ENCODE measurements at regions not wholly inside any gene's neighbourhood (a gene's known extent, or its start where the extent isn't known, plus 50 kb on each side); places are given as distances from the start of the nearest gene placed in this dataset.
"Not testable (repeated sequence)": the region's sequence is repeated elsewhere in the genome, so short reads cannot be mapped to it uniquely, and the experiment has no call there.

DNA sequence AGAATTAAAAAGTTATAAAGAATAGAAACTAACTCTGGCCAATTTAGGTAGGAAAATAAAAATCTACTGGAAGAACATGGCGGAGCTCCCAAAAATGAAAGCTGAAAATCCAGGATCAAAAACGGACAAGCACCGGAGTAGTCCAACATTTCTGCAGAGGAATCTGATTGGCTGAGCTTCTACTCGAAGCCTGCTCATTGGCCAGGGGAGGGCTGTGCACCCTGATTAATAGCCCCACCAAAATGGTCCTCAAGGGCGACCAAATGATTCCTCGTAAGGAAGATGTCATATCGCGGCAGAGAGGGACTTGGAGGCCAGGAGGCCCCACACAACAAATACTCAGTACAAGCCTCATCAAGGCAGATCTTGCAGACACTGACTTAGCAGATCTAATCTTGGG, 900.7 kb downstream of the UQCRFS1 start:
- Histone ChIP-seq H3K27me3 (no peaks in the 10 kb centered on the region), H3K4me1 (no peaks in the 10 kb centered on the region), H3K36me3 (no peaks in the 10 kb centered on the region), H3K27ac (no peak overlapping the region), H3K4me3 (no peak overlapping the region), H3K9me3 (no peaks in the 10 kb centered on the region)
- WGBS (ENCODE audit: insufficient coverage, low coverage, low lambda C conversion rate, missing lambda C conversion rate) = 67% methylated on average over 6 of the region's 8 CpGs
- TF ChIP-seq, protein P1, sequence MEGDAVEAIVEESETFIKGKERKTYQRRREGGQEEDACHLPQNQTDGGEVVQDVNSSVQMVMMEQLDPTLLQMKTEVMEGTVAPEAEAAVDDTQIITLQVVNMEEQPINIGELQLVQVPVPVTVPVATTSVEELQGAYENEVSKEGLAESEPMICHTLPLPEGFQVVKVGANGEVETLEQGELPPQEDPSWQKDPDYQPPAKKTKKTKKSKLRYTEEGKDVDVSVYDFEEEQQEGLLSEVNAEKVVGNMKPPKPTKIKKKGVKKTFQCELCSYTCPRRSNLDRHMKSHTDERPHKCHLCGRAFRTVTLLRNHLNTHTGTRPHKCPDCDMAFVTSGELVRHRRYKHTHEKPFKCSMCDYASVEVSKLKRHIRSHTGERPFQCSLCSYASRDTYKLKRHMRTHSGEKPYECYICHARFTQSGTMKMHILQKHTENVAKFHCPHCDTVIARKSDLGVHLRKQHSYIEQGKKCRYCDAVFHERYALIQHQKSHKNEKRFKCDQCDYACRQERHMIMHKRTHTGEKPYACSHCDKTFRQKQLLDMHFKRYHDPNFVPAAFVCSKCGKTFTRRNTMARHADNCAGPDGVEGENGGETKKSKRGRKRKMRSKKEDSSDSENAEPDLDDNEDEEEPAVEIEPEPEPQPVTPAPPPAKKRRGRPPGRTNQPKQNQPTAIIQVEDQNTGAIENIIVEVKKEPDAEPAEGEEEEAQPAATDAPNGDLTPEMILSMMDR (IDR thresholded peaks at IDR 0.05) = no peak
- TF ChIP-seq POLR2A (IDR thresholded peaks at IDR 0.05) = no peak
- no peak for DNase-seq
- intact Hi-C loops (cut with DNase I) = no loop called here
- no peak for ATAC-seq

DNA sequence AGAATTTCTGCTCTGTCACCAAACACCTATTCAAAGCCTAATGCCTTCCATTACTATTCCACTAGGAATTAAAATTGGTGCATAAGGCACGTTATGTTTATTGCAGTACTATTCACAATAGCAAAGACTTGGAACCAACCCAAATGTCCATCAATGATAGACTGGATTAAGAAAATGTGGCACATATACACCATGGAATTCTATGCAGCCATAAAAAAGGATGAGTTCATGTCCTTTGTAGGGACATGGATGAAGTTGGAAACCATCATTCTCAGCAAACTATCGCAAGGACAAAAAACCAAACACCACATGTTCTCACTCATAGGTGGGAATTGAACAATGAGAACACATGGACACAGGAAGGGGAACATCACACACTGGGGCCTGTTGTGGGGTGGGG, 902.1 kb downstream of the UQCRFS1 start:
- intact Hi-C loops (cut with DNase I); H3K4me3 ChIP-seq; H3K9me3 ChIP-seq; H3K27ac ChIP-seq; ATAC-seq; H3K4me1 ChIP-seq; H3K36me3 ChIP-seq; DNase-seq; H3K27me3 ChIP-seq: not testable (repeated sequence)
- 56% methylated on average over 1 of the region's 2 CpGs for WGBS (ENCODE audit: insufficient coverage, low coverage, low lambda C conversion rate, missing lambda C conversion rate)

DNA sequence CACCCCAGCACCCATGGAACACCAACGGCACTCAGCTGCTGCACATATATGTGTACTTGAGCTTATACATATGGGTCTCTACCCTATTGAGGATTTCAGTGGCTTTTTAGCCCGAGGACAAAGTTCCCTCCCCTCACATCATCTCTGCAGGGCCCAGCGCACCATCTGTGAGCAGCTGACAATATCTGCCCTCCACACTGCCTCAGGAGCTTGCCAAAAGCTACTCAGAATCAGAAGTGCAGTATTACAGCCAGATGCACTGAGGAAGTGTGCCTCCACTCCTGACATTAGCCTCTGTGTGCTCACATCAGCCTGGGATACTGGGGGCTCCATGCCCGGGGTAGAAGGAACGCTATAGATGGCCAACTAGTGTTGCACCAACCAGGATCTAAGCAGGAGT, 903.9 kb downstream of the UQCRFS1 start:
- H3K36me3 ChIP-seq = no peaks in the 10 kb centered on the region
- ATAC-seq (no peak), DNase-seq (no peak)
- no peak overlapping the region for H3K27ac ChIP-seq
- H3K9me3 ChIP-seq = no peaks in the 10 kb centered on the region
- H3K4me3 ChIP-seq = no peak overlapping the region
- no peaks in the 10 kb centered on the region for H3K4me1 ChIP-seq
- intact Hi-C loops (cut with DNase I) = no loop called here
- H3K27me3 ChIP-seq = no peaks in the 10 kb centered on the region
- no peak for TF ChIP-seq POLR2A (IDR thresholded peaks at IDR 0.05)
- TF ChIP-seq, protein P1 (IDR thresholded peaks at IDR 0.05) = no peak
- 38% methylated on average over 2 of the region's 5 CpGs for whole genome bisulfite sequencing (ENCODE audit: insufficient coverage, low coverage, low lambda C conversion rate, missing lambda C conversion rate)

DNA sequence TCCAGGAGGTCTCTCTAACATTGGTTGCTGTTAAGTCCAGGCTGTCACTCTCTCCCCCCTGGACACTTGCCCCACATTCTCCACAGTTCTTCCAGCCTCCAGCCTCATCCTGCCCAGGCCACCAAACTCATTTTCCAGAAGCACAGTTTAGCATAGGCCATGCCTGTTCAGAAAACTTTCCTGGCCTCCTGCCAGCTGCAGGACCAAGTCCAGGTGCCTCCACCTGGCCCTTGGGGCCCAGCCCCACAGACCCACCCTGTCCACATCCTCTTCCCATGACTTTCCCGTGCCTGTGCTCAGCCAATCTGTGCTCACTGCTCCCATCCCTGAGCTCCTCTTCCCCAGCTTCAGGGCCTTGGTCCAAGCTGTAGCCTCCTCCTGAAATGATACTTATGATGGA, 905.0 kb downstream of the UQCRFS1 start:
- DNase-seq = no peak
- WGBS (ENCODE audit: insufficient coverage, low coverage, low lambda C conversion rate, missing lambda C conversion rate) = 27% methylated on average over 1 of the region's 1 CpG
- Histone ChIP-seq H3K27ac (no peak overlapping the region), H3K9me3 (no peaks in the 10 kb centered on the region), H3K4me1 (no peaks in the 10 kb centered on the region), H3K36me3 (no peaks in the 10 kb centered on the region), H3K4me3 (no peak overlapping the region), H3K27me3 (no peaks in the 10 kb centered on the region)
- no peak for TF ChIP-seq POLR2A (IDR thresholded peaks at IDR 0.05)
- TF ChIP-seq, protein P1 (IDR thresholded peaks at IDR 0.05) = no peak
- ATAC-seq = no peak
- intact Hi-C loops (cut with DNase I) = no loop called here

DNA sequence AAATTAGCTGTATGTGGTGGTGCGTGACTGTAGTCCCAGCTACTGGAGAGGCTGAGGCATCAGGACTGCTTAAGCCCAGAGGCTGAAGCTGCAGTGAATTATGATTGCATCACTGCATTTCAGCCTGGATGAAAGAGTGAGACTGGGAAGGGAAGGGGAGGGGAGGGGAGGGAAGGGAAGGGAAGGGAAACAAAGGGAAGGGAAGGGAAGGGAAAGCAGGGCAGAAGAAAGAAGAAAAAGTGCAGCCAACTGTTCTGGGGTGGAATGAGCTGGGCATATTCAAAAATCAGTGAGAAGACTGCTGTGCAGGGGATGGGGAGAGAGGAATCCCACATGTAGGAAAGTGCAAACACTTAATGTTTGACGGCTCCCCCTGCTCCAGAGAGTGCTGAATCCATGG, 905.5 kb downstream of the UQCRFS1 start:
- TF ChIP-seq POLR2A (IDR thresholded peaks at IDR 0.05) = no peak
- TF ChIP-seq, protein P1 (IDR thresholded peaks at IDR 0.05) = no peak
- H3K4me3 ChIP-seq = no peak overlapping the region
- 45% methylated on average over 2 of the region's 2 CpGs for WGBS (ENCODE audit: insufficient coverage, low coverage, low lambda C conversion rate, missing lambda C conversion rate)

More for the DNA sequence above, 905.5 kb downstream of the UQCRFS1 start:
- ATAC-seq (no peak), DNase-seq (no peak)
- intact Hi-C loops (cut with DNase I) = no loop called here
- H3K27ac ChIP-seq = no peak overlapping the region
- H3K36me3 ChIP-seq = no peaks in the 10 kb centered on the region
- H3K4me1 ChIP-seq = no peaks in the 10 kb centered on the region
- no peaks in the 10 kb centered on the region for H3K27me3 ChIP-seq
- no peaks in the 10 kb centered on the region for H3K9me3 ChIP-seq
